H9 (cell line): ENCODE measurements at regions not wholly inside any gene's neighbourhood (a gene's known extent, or its start where the extent isn't known, plus 50 kb on each side); places are given as distances from the start of the nearest gene placed in this dataset.

ENCODE experiments used
- DNase-seq: peaks from one replicate; pipeline ENCODE4 v3.0.0-alpha.2; 2017
- H2AFZ ChIP-seq: one replicate; pipeline ENCODE4 v1.6.1; 2013; ENCODE audit warnings: mild to moderate bottlenecking, low read length, control low read depth, moderate library complexity
- H2AK5ac ChIP-seq: 2 replicates; pipeline ENCODE4 v1.6.1; 2013; ENCODE audit warnings: low read length, control low read depth, mixed read lengths; ENCODE audit not compliant: insufficient read length
- H2BK120ac ChIP-seq: one replicate; pipeline ENCODE4 v1.6.1; 2013; ENCODE audit warnings: low read depth, mild to moderate bottlenecking, low read length, control low read depth, inconsistent platforms; ENCODE audit not compliant: poor library complexity, severe bottlenecking
- H2BK12ac ChIP-seq: 2 replicates; pipeline ENCODE4 v1.6.1; 2013; ENCODE audit warnings: low read length, control low read depth, mixed read lengths, low read depth; ENCODE audit not compliant: insufficient read length
- H2BK15ac ChIP-seq: 2 replicates; pipeline ENCODE4 v1.6.1; 2013; ENCODE audit warnings: low read depth, low read length, control low read depth
- H2BK20ac ChIP-seq: one replicate; pipeline ENCODE4 v1.6.1; 2013; ENCODE audit warnings: low read depth, mild to moderate bottlenecking, low read length, control low read depth, inconsistent platforms; ENCODE audit not compliant: poor library complexity, severe bottlenecking
- H2BK5ac ChIP-seq: 2 replicates; pipeline ENCODE4 v1.6.1; 2013; ENCODE audit warnings: low read length, control low read depth, mixed read lengths; ENCODE audit not compliant: insufficient read length
- H3K14ac ChIP-seq: 2 replicates; pipeline ENCODE4 v1.6.1; 2013; ENCODE audit warnings: low read length, control low read depth; ENCODE audit not compliant: insufficient read depth
- H3K18ac ChIP-seq: 2 replicates; pipeline ENCODE4 v1.6.1; 2013; ENCODE audit warnings: low read depth, mild to moderate bottlenecking, mixed read lengths, low read length, control low read depth; ENCODE audit not compliant: insufficient read length
- H3K23ac ChIP-seq: 2 replicates; pipeline ENCODE4 v1.6.1; 2013; ENCODE audit warnings: low read length, control low read depth, mixed read lengths, low read depth; ENCODE audit not compliant: insufficient read length
- H3K23me2 ChIP-seq: 2 replicates; pipeline ENCODE4 v1.6.1; 2013; ENCODE audit warnings: low read depth, mild to moderate bottlenecking, mixed read lengths, low read length, control low read depth; ENCODE audit not compliant: insufficient read length, poor library complexity, severe bottlenecking
- H3K27ac ChIP-seq: 2 replicates; pipeline ENCODE4 v1.5.1; 2013; ENCODE audit warnings: low read length, control low read depth, mixed read lengths, low read depth; ENCODE audit not compliant: insufficient read length
- H3K27me3 ChIP-seq: 2 replicates; pipeline ENCODE4 v1.6.1; 2013; ENCODE audit warnings: low read length, control low read depth, inconsistent platforms; ENCODE audit not compliant: insufficient read depth
- H3K4ac ChIP-seq: 2 replicates; pipeline ENCODE4 v1.6.1; 2013; ENCODE audit warnings: low read depth, mild to moderate bottlenecking, control low read depth, inconsistent platforms, low read length, moderate library complexity
- H3K4me1 ChIP-seq: 2 replicates; pipeline ENCODE4 v1.6.1; 2013; ENCODE audit warnings: low read length, control low read depth, inconsistent platforms; ENCODE audit not compliant: insufficient read depth
- H3K4me2 ChIP-seq: 2 replicates; pipeline ENCODE4 v1.6.1; 2013; ENCODE audit warnings: low read length, control low read depth, mixed read lengths; ENCODE audit not compliant: insufficient read length, insufficient read depth
- H3K56ac ChIP-seq: 2 replicates; pipeline ENCODE4 v1.6.1; 2013; ENCODE audit warnings: low read depth, mild to moderate bottlenecking, mixed read lengths, low read length, control low read depth; ENCODE audit not compliant: insufficient read length
- H3K79me1 ChIP-seq: 2 replicates; pipeline ENCODE4 v1.6.1; 2013; ENCODE audit warnings: low read depth, mild to moderate bottlenecking, moderate library complexity, low read length, control low read depth, inconsistent platforms; ENCODE audit not compliant: insufficient read depth, poor library complexity, severe bottlenecking
- H3K79me2 ChIP-seq: 2 replicates; pipeline ENCODE4 v1.6.1; 2013; ENCODE audit warnings: low read length, control low read depth, inconsistent platforms; ENCODE audit not compliant: insufficient read depth
- H3K9ac ChIP-seq: 2 replicates; pipeline ENCODE4 v1.6.1; 2013; ENCODE audit warnings: low read length, control low read depth, mixed read lengths; ENCODE audit not compliant: insufficient read length; ENCODE audit errors: extremely low read depth
- H3K9me3 ChIP-seq: one replicate; pipeline ENCODE4 v1.6.1; 2013; ENCODE audit warnings: low read depth, low read length, inconsistent platforms; ENCODE audit not compliant: control insufficient read depth
- H3T11ph ChIP-seq: one replicate; pipeline ENCODE4 v1.6.1; 2013; ENCODE audit warnings: mild to moderate bottlenecking, low read length, control low read depth, inconsistent platforms
- H4K20me1 ChIP-seq: one replicate; pipeline ENCODE4 v1.6.1; 2013; ENCODE audit not compliant: control insufficient read depth, insufficient read length, insufficient read depth
- H4K5ac ChIP-seq: 2 replicates; pipeline ENCODE4 v1.6.1; 2013; ENCODE audit warnings: low read depth, mild to moderate bottlenecking, mixed read lengths, low read length, control low read depth; ENCODE audit not compliant: insufficient read length
- H4K8ac ChIP-seq: replicated peaks from 2 replicates; pipeline ENCODE4 v1.6.1; 2013; ENCODE audit warnings: low read length, control low read depth, mixed read lengths, low read depth; ENCODE audit not compliant: insufficient read length
- H4K91ac ChIP-seq: 2 replicates; pipeline ENCODE4 v1.6.1; 2013; ENCODE audit warnings: low read depth, mild to moderate bottlenecking, moderate library complexity, mixed read lengths, low read length, control low read depth; ENCODE audit not compliant: insufficient read length
- H3K27ac Mint-ChIP-seq, 3 experiments: 2 replicates in 2 of 3; 3 replicates in 1 of 3; pipeline ENCODE4 v1.8.0; 2020 to 2021; ENCODE audit warnings: mixed read lengths in 3 of 3, mild to moderate bottlenecking in 1 of 3, moderate library complexity in 1 of 3
- H3K27me3 Mint-ChIP-seq: 2 replicates; pipeline ENCODE4 v1.8.0; 2021; ENCODE audit warnings: low read depth, mild to moderate bottlenecking, moderate library complexity, mixed read lengths
- H3K36me3 Mint-ChIP-seq, 3 experiments: 2 replicates in 2 of 3; 3 replicates in 1 of 3; pipeline ENCODE4 v1.8.0; 2020 to 2021; ENCODE audit warnings: low read depth in 3 of 3, mixed read lengths in 3 of 3; ENCODE audit not compliant: insufficient read depth in 1 of 3
- H3K4me1 Mint-ChIP-seq, 2 experiments: 2 replicates each; pipeline ENCODE4 v1.8.0; 2020; ENCODE audit warnings: mixed read lengths in 2 of 2
- H3K4me3 Mint-ChIP-seq, 2 experiments: 2 replicates in 1 of 2; 3 replicates in 1 of 2; pipeline ENCODE4 v1.8.0; 2020 to 2021; ENCODE audit warnings: mild to moderate bottlenecking in 2 of 2, mixed read lengths in 2 of 2, moderate library complexity in 1 of 2
- H3K9me3 Mint-ChIP-seq, 2 experiments: 2 replicates in 1 of 2; 3 replicates in 1 of 2; pipeline ENCODE4 v1.8.0; 2020; ENCODE audit warnings: mild to moderate bottlenecking in 2 of 2, mixed read lengths in 2 of 2, moderate library complexity in 1 of 2
- CTCF ChIP-seq: fragments of 200-600 bp; sonication (generic); conservative IDR thresholded peaks from 3 replicates; pipeline ENCODE4 v1.8.0; 2021; ENCODE audit warnings: antibody characterized with exemption, mild to moderate bottlenecking
- WGBS: extraction: QIAGEN DNeasy Blood & Tissue Kit; methylation state at CpG from one replicate; pipeline ENCODE4 v1.1.7; 2013; ENCODE audit warnings: missing lambda C conversion rate, low lambda C conversion rate, mixed read lengths; ENCODE audit not compliant: insufficient read length; ENCODE audit errors: extremely low coverage; 5-methylcytosine and 5-hydroxymethylcytosine counted together

- Mint-ChIP-seq H3K27me3 (no peaks in the 10 kb centered on the region), H3K4me1 (peaks cover 6 to 8% of the 10 kb centered on the region in 2 experiments; a peak in 3 of 4 replicates), H3K36me3 (no peaks in the 10 kb centered on the region), H3K4me3 (no peak overlapping the region), H3K9me3 (peaks cover 10 to 11% of the 10 kb centered on the region in 2 experiments), H3K27ac (peak overlapping the region in 1 of 3 experiments; percentile 64; a peak in 1 of 7 replicates)
- no peak overlapping the region for H4K8ac ChIP-seq
- H3K9ac ChIP-seq: no peak overlapping the region
- peaks cover 2% of the 10 kb centered on the region; the same call in 1 of the 2 replicates for H3K4me1 ChIP-seq
- no peaks in the 10 kb centered on the region for H3K27me3 ChIP-seq
- no peak overlapping the region for H2BK20ac ChIP-seq
- no peaks in the 10 kb centered on the region for H3K23me2 ChIP-seq
- no peak overlapping the region for H3K18ac ChIP-seq
- no CpG with 5 or more reads among the region's 7 CpGs for WGBS
- TF ChIP-seq CTCF: no peak
- H4K20me1 ChIP-seq: no peaks in the 10 kb centered on the region
- H2BK120ac ChIP-seq: no peak overlapping the region
- no peak overlapping the region for H3K14ac ChIP-seq
- no peak overlapping the region for H3K4ac ChIP-seq
- no peak overlapping the region for H2BK15ac ChIP-seq
- no peak overlapping the region for H3K4me2 ChIP-seq
- no peak overlapping the region for H3K56ac ChIP-seq
- H2AK5ac ChIP-seq: no peak overlapping the region
- no peaks in the 10 kb centered on the region for H3K9me3 ChIP-seq
- no peak overlapping the region for H4K91ac ChIP-seq
- no peak overlapping the region for H2AFZ ChIP-seq
- H3T11ph ChIP-seq: no peak overlapping the region
- DNase-seq: no peak
- no peak overlapping the region for H2BK5ac ChIP-seq
- no peaks in the 10 kb centered on the region for H3K79me1 ChIP-seq
- no peak overlapping the region for H3K27ac ChIP-seq
- no peaks in the 10 kb centered on the region for H3K79me2 ChIP-seq
- H4K5ac ChIP-seq: no peak overlapping the region
- H3K23ac ChIP-seq: no peak overlapping the region
- H2BK12ac ChIP-seq: no peak overlapping the region
Observed at GRCh38 chr7:68173513-68173912, 1176.9 kb downstream of the TYW1 start.
